Muscle layer of colon (tissue), 2 donors: ENCODE measurements at regions not wholly inside any gene's neighbourhood (a gene's known extent, or its start where the extent isn't known, plus 50 kb on each side); places are given as distances from the start of the nearest gene placed in this dataset.
"Not testable (repeated sequence)": the region's sequence is repeated elsewhere in the genome, so short reads cannot be mapped to it uniquely, and the experiment has no call there.

Source experiments
- H3K27ac ChIP-seq: one replicate; pipeline ENCODE4 v1.7.0; 2013; ENCODE audit warnings: low read depth, mild to moderate bottlenecking, low read length, moderate library complexity
- H3K27me3 ChIP-seq, 2 donors: one replicate each; pipeline ENCODE4 v1.7.0; 2013; ENCODE audit warnings: low read length in 2 of 2, mild to moderate bottlenecking in 2 of 2; ENCODE audit not compliant: insufficient read depth in 2 of 2, control insufficient read depth in 1 of 2
- H3K36me3 ChIP-seq: one replicate; pipeline ENCODE4 v1.7.0; 2013; ENCODE audit warnings: mild to moderate bottlenecking, low read length; ENCODE audit not compliant: insufficient read depth
- H3K4me1 ChIP-seq: one replicate; pipeline ENCODE4 v1.7.0; 2013; ENCODE audit warnings: mild to moderate bottlenecking, low read length; ENCODE audit not compliant: insufficient read depth
- H3K4me3 ChIP-seq, 2 donors: one replicate each; pipeline ENCODE4 v1.7.0; 2013; ENCODE audit warnings: low read length in 2 of 2, low read depth in 1 of 2, mild to moderate bottlenecking in 1 of 2, moderate library complexity in 1 of 2
- H3K9ac ChIP-seq: one replicate; pipeline ENCODE4 v1.7.0; 2013; ENCODE audit warnings: low read length
- H3K9me3 ChIP-seq: one replicate; pipeline ENCODE4 v1.7.0; 2013; ENCODE audit warnings: mild to moderate bottlenecking, low read length
- donor health status: abdominal sarcoma.
- donor health status: Adenocarcinoma of cecum.

GRCh38 chr5:60092671-60093422 lies 199.3 kb upstream of the PDE4D start:
- H3K4me3 ChIP-seq: no peak overlapping the region
- H3K4me1 ChIP-seq: no peaks in the 10 kb centered on the region
- H3K9ac ChIP-seq: no peak overlapping the region
- no peaks in the 10 kb centered on the region for H3K9me3 ChIP-seq
- H3K27ac ChIP-seq: no peak overlapping the region
- no peaks in the 10 kb centered on the region for H3K27me3 ChIP-seq
- no peaks in the 10 kb centered on the region for H3K36me3 ChIP-seq

GRCh38 chr5:60086583-60086982 lies 193.1 kb upstream of the PDE4D start:
- Histone ChIP-seq H3K9ac (no peak overlapping the region), H3K27ac (no peak overlapping the region), H3K36me3 (no peaks in the 10 kb centered on the region), H3K9me3 (no peaks in the 10 kb centered on the region), H3K4me3 (no peak overlapping the region), H3K27me3 (no peaks in the 10 kb centered on the region), H3K4me1 (no peaks in the 10 kb centered on the region)

- Histone ChIP-seq H3K9ac (no peak overlapping the region), H3K9me3 (no peaks in the 10 kb centered on the region), H3K4me3 (no peak overlapping the region), H3K27ac (no peak overlapping the region), H3K36me3 (no peaks in the 10 kb centered on the region), H3K27me3 (no peaks in the 10 kb centered on the region), H3K4me1 (no peaks in the 10 kb centered on the region)
Measured at GRCh38 chr5:60084226-60084625, 190.7 kb upstream of the PDE4D start.

DNA sequence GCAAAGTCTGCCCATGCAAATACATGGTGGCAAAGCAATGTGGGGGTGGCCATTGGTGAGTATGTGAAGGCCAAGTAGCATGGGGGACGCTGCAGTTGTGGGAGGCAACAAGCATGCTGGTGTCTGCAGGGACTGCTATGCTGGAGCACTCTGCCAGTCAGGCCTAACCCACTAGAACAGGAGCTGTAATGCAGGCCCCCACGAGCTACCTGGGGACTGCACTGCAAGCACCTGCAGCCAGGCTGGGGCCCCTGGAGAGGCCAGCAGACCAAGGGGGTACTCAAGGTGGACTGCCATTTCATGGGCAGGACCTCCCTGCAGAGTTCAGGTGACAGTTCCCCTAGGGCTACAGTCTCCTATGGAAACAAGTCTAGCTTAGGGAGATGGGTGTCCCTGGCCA lies 183.8 kb upstream of the PDE4D start:
- no peaks in the 10 kb centered on the region for H3K4me1 ChIP-seq
- H3K27ac ChIP-seq: no peak overlapping the region
- no peaks in the 10 kb centered on the region for H3K27me3 ChIP-seq
- H3K4me3 ChIP-seq: no peak overlapping the region
- no peaks in the 10 kb centered on the region for H3K9me3 ChIP-seq
- H3K36me3 ChIP-seq: no peaks in the 10 kb centered on the region
- H3K9ac ChIP-seq: no peak overlapping the region

DNA sequence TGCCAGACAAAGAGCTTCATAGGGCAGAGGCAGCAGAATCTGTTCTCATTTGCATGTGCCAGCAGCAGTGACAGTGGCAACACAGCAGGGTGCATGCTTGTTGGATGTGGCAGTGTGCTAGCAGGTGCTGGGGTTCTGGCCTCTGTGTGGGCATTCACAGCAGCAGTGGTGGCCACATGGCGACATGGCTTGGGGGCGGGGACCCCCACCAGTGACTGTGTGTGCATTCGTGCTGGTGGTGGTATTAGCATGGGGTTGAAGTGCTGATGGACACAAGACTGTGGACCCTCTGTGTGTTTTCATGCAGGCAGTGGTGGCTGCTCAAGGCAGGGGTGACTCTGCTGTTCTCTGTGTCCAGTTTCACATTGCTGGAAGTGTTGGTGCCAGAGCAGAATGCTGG lies 183.2 kb upstream of the PDE4D start:
- Histone ChIP-seq H3K27ac (no peak overlapping the region), H3K36me3 (no peaks in the 10 kb centered on the region), H3K4me3 (no peak overlapping the region), H3K27me3 (no peaks in the 10 kb centered on the region), H3K9me3 (no peaks in the 10 kb centered on the region), H3K9ac (no peak overlapping the region), H3K4me1 (no peaks in the 10 kb centered on the region)

GRCh38 chr5:60066502-60066901 lies 173.0 kb upstream of the PDE4D start:
- no peaks in the 10 kb centered on the region for H3K36me3 ChIP-seq
- no peaks in the 10 kb centered on the region for H3K9me3 ChIP-seq
- H3K27me3 ChIP-seq: no peaks in the 10 kb centered on the region
- H3K27ac ChIP-seq: no peak overlapping the region
- H3K4me1 ChIP-seq: no peaks in the 10 kb centered on the region
- H3K9ac ChIP-seq: no peak overlapping the region
- no peak overlapping the region for H3K4me3 ChIP-seq

GRCh38 chr5:60060389-60060788 lies 166.9 kb upstream of the PDE4D start:
- no peaks in the 10 kb centered on the region for H3K9me3 ChIP-seq
- no peak overlapping the region for H3K4me3 ChIP-seq
- no peaks in the 10 kb centered on the region for H3K4me1 ChIP-seq
- no peaks in the 10 kb centered on the region for H3K36me3 ChIP-seq
- no peak overlapping the region for H3K27ac ChIP-seq
- H3K9ac ChIP-seq: no peak overlapping the region
- no peaks in the 10 kb centered on the region for H3K27me3 ChIP-seq

DNA sequence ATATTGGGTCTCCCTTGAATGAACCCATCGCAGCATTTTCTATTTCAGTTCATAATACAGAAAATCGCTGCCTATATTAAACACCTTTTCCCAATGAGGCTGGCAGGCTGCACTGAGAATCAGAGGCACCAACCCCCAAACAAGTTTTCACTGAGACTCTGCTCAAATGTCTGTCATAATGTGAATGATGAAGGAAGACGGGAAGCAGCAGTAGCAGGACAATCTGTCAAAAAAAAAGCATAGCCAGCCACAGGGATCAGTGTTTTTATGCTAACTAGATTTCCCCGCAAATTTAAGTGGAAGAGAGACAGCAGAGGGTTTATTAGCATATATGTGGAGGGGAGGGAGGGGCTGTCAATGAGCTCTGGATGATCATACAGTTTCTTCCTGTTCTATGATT lies 162.7 kb upstream of the PDE4D start:
- no peaks in the 10 kb centered on the region for H3K9me3 ChIP-seq

DNA sequence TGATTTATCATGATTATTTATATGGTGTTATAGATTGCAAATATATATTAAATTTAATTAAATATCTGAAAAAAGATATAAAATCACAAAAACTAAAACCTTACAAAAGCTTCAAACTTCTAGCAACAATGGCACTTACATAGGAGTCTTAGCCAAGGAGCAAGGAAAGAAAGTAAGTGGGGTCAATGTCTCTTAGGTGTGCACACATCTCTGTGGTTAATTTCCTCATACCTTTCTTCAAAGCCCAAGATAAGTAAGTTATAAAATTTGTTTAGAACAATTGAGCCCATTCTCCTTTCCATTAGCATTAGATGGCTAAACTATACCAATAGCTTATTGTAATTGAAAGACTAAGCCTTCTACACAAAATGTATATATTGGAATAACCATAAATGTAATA lies 161.6 kb upstream of the PDE4D start:
- no peak overlapping the region for H3K4me3 ChIP-seq
- H3K9ac ChIP-seq: no peak overlapping the region
- no peaks in the 10 kb centered on the region for H3K36me3 ChIP-seq
- no peaks in the 10 kb centered on the region for H3K4me1 ChIP-seq
- no peaks in the 10 kb centered on the region for H3K27me3 ChIP-seq
- no peak overlapping the region for H3K27ac ChIP-seq
- H3K9me3 ChIP-seq: no peaks in the 10 kb centered on the region

More for the DNA sequence above, 162.7 kb upstream of the PDE4D start:
- Histone ChIP-seq H3K27ac (no peak overlapping the region), H3K27me3 (no peaks in the 10 kb centered on the region), H3K4me3 (no peak overlapping the region), H3K4me1 (no peaks in the 10 kb centered on the region), H3K36me3 (no peaks in the 10 kb centered on the region), H3K9ac (no peak overlapping the region)

DNA sequence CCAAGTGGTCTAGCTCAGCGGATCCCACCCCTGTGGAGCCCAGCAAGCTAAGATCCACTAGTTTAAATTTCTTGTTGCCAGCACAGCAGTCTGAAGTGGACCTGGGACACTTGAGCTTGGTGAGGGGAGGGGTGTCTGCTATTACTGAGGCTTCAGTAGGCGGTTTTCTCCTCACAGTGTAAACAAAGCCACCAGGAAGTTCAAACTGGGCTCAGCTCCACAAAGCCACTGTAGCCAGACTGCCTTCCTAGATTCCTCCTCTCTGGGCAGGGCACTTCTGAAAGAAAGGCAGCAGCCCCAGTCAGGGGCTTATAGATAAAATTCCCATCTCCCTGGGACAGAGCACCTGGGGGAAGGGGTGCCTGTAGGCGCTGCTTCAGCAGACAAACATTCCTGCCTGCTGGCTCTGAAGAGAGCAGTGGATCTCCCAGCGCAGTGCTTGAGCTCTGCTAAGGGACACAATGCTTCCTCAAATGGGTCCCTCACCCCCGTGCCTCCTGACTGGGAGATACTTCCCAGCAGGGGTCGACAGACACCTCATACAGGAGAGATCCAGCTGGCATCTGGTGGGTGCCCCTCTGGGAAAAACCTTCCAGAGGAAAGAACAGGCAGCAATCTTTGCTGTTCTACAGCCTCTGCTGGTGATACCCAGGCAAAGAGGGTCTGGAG lies 148.6 kb upstream of the PDE4D start:
- not testable (repeated sequence) for H3K4me1 ChIP-seq, H3K9ac ChIP-seq, H3K4me3 ChIP-seq, H3K36me3 ChIP-seq, H3K9me3 ChIP-seq, H3K27ac ChIP-seq, H3K27me3 ChIP-seq

DNA sequence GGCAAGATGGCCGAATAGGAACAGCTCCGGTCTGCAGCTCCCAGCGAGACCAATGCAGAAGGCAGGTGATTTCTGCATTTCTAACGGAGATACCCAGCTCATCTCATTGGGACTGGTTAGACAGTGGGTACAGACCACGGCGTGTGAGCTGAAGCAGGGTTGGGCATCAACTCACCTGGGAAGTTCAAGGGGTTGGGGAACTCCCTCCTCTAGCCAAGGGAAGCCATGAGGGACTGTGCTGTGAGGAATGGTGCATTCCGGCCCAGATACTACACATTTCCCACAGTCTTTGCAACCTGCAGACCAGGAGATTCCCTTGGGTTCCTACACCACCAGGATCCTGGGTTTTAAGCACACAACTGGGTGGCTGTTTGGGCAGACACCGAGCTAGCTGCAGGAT lies 148.0 kb upstream of the PDE4D start:
- not testable (repeated sequence) for H3K9ac ChIP-seq, H3K4me1 ChIP-seq, H3K4me3 ChIP-seq, H3K27me3 ChIP-seq, H3K27ac ChIP-seq, H3K9me3 ChIP-seq, H3K36me3 ChIP-seq
